ENCODE measurements at regions not wholly inside any gene's neighbourhood (a gene's known extent, or its start where the extent isn't known, plus 50 kb on each side); places are given as distances from the start of the nearest gene placed in this dataset.

DNA sequence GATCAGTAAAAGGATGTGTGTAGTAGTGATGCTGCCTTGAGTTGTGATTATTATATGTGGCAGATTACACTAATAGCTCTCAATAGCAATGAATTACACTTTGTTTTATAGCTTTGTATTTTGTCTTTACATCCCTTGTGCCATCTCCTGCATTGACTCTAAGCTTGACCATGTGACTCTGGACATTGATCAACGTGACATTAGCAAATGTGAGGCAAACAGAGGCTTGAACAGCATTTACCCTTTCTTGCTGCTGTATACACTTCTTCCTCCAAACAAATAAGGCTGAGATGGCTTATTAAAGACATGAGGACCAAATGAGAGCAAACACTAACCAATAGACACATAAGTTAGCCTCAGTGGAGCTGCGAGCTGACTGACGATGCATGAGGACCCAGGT is 63.5 kb downstream of the MAD2L1 start:
- TF ChIP-seq, protein P1, sequence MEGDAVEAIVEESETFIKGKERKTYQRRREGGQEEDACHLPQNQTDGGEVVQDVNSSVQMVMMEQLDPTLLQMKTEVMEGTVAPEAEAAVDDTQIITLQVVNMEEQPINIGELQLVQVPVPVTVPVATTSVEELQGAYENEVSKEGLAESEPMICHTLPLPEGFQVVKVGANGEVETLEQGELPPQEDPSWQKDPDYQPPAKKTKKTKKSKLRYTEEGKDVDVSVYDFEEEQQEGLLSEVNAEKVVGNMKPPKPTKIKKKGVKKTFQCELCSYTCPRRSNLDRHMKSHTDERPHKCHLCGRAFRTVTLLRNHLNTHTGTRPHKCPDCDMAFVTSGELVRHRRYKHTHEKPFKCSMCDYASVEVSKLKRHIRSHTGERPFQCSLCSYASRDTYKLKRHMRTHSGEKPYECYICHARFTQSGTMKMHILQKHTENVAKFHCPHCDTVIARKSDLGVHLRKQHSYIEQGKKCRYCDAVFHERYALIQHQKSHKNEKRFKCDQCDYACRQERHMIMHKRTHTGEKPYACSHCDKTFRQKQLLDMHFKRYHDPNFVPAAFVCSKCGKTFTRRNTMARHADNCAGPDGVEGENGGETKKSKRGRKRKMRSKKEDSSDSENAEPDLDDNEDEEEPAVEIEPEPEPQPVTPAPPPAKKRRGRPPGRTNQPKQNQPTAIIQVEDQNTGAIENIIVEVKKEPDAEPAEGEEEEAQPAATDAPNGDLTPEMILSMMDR (conservative IDR thresholded peaks at IDR 0.05; ENCODE audit: low read length) = no peak
- TF ChIP-seq EZH2phosphoT487 (IDR thresholded peaks at IDR 0.05; ENCODE audit: borderline replicate concordance) = no peak
